ENCODE measurements at regions not wholly inside any gene's neighbourhood (a gene's known extent, or its start where the extent isn't known, plus 50 kb on each side); places are given as distances from the start of the nearest gene placed in this dataset.

DNA sequence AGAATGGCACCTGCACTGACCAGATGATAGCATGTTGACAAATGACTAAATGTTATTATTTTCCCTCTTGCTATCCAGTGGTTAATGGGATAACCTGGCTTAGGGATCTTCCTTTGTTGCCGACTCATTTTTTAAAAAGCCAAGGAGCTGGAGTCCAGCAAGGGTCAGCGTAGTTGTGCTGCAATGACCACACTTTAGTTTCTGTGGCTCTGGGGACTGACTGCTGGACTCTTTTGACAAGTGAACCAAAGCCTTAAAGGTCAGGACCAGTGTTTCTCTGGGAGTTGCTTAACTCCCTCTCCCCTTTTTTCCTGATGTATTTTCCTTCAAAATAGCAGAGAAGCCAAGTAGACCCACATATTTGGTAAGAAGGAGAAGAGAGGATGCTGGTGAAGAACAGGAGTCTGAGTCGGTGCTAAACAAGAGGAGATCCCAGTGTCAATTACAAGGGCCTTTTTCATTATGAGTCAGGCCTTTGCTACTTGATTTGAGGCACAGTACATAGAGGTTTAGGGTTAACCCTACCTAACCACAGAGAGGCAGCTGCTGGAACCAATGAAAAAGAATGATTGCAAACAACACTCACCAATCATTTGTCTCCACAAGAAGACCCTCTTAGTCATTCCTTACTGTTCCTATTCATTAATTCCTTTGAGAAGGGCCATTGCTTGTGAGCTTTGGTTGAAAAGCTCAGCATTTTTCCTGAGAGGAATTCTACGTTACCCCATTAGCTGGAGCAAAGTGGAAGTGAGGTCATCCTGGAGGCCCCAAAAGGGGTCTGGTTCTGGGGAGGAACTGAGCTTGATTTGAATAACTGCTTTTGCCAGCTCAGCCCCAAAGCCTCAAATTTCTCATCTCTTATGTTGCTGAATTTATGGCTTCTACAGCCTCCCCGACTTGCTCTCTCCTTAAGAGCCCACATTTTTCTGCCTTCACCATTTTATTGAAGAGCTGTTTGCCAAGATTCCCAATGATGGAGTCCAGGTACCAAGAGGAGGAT lies 137.6 kb upstream of the HNMT start:
- DNase-seq: peak; percentile 90

DNA sequence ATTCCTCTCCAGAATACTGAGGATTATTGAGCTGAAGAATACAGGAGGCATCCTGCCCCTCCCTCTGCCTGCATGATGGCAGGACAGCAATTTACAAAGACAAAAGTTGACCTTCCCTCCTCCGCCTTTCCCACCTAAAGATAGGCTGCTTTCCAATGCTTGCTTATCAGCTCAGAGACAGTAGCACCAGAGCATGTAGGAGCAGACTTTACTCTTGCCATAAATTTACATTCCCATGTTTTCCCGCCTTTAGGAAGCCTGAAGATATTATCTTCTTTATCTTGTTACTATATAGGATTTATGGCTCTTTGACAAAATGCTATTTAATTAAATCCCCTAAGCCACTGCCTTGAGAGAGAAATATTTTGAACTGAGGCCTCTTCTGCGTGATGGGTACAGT lies 135.6 kb upstream of the HNMT start:
- DNase-seq: no peak

DNA sequence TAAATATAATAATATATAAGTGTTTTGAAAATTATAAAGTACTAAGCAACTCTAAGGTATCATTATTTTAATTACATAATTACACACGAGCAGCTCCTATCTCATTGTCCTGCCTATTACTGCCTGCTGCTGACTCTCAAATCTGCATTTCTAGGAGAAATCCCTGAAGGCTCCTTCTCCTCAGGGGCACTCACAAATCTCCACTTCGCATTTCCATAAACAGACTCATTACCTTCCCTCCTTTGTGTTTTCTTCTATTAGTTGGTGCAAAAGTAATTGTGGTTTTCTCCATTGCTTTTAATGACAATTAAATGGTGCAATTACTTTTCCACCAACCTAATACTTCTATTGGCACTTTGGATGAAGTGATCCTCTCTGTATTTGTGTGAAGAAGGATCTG lies 135.0 kb upstream of the HNMT start:
- DNase-seq: no peak

DNA sequence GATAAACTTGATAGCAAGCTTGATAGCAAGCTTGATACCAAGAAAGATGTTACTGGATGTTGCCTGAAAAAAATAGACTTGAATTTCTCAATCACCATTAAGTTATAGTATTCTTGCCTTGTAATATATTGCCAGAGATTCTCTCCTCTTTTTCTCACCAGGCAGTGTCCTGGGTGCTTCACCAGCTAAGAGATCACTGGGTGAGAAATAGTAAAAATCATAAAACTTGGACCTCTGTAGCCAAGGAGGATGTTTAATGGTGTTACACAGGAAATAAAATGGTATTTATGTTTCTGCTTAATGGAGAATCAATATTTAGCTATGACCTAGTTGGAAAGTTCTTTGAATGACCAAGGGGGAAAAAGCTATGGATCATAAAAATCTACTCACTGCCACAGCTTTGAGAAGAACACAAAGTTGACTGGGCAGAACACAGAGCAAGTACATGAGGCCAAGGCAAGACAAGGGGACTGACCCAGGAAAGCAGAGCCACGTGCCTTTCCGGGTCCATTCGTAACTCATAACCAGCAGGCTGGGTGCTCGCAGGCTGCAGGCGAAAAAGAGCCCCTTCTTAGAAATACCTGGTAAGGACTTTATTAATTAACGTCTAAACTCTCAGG lies 129.4 kb upstream of the HNMT start:
- no peak for DNase-seq

DNA sequence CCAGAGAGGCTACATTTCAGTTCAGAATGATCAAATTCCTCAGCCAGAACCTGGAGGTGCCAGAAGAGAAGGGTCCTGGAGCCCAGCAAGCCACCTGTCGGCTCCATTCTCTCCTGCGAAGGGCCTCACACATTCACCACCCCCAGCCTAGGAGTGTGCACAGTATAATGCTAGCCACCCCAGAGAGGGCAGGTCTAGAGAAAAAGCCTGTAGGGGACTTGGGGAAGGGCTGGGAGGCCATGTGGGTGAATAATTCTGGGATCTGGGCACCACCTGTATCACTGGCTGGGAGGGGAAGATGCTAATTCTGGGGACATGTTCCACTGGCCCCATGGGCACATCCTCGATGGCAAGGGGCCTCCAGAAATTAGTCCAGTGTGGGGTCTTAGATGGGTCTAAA lies 127.6 kb upstream of the HNMT start:
- no peak for DNase-seq

DNA sequence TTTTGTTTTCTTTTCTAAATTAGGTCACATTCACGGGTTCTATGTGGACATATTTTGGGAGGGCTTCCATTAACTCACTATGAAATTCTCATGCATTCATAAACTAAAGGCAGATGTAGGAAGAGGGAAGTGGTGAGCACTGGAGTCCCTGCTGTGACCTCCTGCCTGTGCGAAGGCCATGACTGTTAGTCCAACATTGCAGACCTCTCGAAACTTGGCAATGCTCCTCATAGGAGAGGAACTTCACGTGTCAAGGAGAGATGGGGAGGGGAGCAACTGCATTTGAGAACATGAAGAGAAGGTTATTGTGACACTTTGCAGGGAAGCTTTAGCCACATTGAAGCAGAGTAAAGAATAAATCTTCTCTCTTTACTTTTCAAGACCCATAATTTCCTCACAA lies 126.4 kb upstream of the HNMT start:
- DNase-seq: peak; percentile 98

DNA sequence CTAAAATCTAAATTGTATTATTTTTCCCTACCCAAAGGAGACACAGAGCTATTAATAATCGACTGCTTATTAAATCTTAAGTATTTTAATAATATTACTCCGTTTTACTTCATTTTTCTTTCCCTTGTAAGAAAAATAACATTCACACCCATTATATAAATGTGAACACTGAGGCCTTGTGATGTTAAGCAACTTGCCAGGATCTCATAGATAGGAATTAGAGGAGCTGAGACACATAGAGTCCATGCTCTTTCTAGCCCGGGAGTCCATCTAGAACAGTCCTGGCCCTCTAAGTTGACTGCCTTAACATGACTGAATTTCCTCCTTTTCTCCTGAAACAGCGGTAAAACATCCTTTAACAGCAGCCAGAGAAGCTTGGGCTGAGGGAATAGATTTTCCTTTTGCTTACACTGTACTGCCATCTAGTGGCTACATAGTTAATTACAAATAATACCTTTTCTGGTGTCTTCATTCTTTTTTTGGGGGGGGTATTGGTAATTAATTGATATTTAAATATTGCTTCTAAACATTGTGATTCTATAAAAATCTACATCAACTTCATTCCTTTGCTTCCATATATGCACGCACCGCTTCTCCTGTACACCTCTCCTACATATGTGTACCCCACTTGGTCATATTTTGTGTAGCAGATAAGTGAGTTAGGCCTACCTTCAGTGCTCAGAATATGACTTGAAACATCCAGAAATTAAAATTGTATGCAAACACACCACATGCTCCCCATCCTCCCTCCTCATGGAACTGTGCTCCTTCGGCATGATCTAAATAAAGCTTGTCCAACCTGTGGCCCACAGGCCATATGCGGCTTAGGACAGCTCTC lies 125.8 kb upstream of the HNMT start:
- peak; percentile 57 for DNase-seq

GRCh38 chr2:137842430-137842829 lies 121.8 kb upstream of the HNMT start:
- DNase-seq: no peak

DNA sequence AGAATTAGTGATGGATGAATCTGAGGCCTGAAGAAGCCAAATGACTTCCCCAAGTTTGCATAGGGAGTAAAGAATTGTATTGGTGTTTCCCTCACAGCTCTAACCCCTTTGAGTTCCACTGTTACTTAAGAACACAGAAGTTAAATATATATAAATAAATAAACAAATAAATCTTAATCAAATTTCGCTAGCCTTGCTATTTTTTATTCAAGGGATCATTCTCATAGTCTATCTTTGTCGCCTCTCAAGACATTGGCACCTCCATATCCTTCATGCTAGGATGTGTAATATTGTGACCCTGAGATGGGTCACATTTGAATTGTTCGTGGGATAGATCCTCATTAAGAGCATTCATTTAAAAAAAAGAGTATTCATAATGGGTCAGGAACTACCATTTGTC lies 121.3 kb upstream of the HNMT start:
- DNase-seq: no peak

GRCh38 chr2:137845422-137845821 lies 118.9 kb upstream of the HNMT start:
- DNase-seq: no peak

DNA sequence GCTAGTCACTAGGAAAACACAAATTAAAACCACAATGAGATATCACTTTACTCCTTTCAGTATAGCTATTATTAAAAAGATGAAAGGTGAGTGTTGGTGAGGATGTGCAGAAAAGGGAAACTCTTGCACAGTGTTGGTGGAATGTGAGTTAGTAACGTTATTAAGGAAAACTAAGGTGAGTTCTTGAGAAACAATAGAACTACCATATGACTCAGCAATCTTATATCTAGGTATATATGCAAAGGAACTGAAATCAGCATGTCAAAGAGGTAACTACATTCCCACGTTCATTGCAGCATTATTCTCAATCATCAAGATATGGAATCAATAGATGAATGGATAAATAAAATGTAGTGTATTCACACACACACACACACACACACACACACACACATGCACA lies 117.3 kb upstream of the HNMT start:
- no peak for DNase-seq

DNA sequence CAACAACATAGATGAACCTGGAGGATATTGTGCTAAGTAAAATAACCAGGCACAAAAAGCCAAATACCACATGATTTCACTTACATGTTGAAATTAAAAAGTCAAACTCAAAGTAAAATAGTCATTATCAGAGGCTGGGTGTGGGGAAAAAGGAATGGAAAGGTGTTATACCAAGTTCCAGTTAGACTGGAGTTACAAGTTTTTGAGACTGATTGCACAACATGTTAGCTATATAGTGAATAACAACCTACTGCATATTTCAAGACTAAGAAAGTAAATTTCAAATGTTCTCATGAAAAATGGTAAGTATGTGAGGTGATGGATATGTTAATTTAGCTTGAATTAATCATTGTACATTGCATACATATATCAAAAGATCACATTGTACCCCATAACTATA lies 116.8 kb upstream of the HNMT start:
- DNase-seq: no peak

DNA sequence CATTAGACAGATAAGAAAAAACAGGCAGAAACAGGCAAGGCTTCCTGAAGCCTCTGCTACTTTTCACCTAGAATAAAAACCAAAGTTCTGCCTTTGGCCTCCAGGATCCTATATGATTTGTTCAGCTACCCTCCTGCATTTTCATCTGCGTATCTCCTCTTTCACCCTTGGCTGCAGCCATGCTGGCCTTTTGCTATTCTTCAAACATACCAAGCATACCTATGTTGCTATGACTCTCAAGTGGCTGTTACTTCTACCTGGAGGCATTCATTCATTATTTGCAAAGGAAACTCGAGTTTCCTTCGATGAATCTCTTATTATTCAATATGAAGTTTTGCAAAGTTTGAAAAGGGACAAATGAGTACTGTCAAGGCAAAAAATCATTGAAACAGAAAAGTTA lies 106.4 kb upstream of the HNMT start:
- no peak for DNase-seq

GRCh38 chr2:137862651-137863050 lies 101.6 kb upstream of the HNMT start:
- DNase-seq: no peak

DNA sequence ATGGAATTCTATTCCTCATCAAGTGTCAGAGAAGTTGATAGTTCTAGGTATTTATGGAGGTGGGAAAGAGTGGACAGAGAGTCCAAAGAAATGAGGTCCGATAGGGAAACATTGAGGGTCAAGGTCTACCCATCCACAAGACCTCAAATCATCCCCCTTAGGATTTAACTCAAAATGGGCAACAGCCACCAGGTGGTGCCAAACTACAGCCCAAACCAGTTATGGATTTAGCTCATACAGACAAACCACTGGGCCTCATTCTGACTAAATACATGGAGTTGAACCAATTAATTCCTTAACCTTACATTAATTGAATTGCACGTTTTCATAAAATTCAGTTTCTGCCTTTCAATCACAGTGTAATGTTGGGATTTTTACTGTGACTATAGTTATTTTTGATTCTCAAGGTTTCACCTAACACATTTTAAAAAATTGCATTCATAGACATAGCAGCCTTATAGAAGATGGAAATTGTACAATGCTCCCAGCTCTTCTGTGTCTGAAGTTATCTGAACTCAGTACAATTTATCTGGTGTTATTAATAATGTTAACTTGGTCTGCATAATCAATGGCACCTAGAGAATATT lies 98.2 kb upstream of the HNMT start:
- DNase-seq: peak; percentile 23

DNA sequence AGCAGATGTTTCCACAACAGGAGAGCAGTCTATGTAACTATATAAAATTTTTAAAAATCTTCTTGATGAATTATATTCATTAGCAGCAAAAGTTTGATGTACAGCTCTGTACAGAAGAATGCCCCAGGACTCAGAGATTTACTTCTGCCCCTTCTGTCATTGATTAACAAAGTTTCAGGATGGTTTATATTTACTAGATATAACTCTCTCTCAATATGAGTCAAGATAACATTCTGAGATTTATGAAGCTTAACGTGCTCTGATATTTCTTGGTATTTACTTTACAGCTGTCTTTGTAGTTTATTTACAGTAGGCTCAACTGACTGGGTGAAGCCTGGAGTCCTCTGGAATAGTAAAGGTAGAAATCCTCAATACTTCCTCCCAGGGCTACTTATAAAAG lies 93.6 kb upstream of the HNMT start:
- DNase-seq: no peak

- DNase-seq: no peak
These were observed 91.7 kb upstream of the HNMT start for GRCh38 chr2:137872577-137872976.

- DNase-seq: no peak
These were observed 90.6 kb upstream of the HNMT start for GRCh38 chr2:137873536-137874244.

DNA sequence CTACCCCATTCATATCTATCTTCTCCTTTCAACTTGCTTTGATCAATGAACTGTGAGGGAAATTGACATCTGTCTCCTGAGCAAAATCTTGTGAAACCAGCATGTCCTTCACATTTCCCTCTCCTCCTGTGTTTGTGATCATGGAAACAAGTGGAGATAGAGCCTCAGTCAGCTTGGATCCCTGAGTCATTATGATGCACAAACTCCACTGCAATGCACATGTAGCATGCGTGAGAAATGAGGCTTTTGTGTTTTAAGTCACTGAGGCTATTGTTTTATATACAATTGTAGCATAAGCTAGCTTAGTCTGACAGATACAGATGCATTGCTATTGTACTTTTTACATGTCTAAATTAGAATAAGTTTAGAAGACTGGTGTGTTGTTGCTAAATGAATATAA lies 85.2 kb upstream of the HNMT start:
- DNase-seq: no peak

- no peak for DNase-seq
These were observed 82.6 kb upstream of the HNMT start for GRCh38 chr2:137881711-137882110.

GRCh38 chr2:137886083-137886831 lies 78.0 kb upstream of the HNMT start:
- no peak for DNase-seq

GRCh38 chr2:137888845-137889244 lies 75.4 kb upstream of the HNMT start:
- peak; percentile 18 for DNase-seq

Measured in MV-4-11 (cell line).